ENCODE measurements at regions not wholly inside any gene's neighbourhood (a gene's known extent, or its start where the extent isn't known, plus 50 kb on each side); places are given as distances from the start of the nearest gene placed in this dataset.

DNA sequence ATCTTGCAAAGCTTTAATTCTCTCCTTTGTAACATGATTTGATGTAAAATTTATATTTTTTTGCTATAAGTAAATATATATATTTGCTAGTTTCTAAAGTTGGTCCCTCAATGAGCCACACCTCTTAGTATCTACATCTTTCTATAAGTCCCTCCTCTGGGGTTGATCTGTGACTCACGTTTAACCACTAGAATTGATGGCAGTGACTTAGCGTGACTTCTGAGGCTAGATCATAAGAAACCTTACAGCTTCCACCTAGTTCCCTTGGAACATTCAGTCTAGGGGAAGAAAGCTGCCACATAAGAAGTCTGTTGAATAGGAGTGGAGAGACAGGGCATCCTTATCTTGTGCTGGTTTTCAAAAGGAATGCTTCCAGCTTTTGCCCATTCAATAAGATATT is 56.6 kb upstream of the TNIK start:
- DNase-seq (ENCODE audit: low read depth in 1 of 2, low spot score in 1 of 2) (no peak), ATAC-seq (no peak), FAIRE-seq (no peak)
- no peaks in the 10 kb centered on the region for H3K4me1 ChIP-seq
- H3K9me3 ChIP-seq: no peaks in the 10 kb centered on the region
- no peak overlapping the region for H3K4me3 ChIP-seq
- H3K27ac ChIP-seq: no peak overlapping the region
- POLR2A ChIA-PET: no interaction called here
- CTCF ChIA-PET: interaction anchor here (1.1 to 1.2 kb wide), 2 partner anchors 10 to 50 kb away, joined by 3 read pairs; no protein-coding TSS in a partner anchor
- WGBS (ENCODE audit: missing lambda C conversion rate): 45% methylated on average over 2 of the region's 2 CpGs
- TF ChIP-seq HEYL (CRISPR knock-in tag; IDR thresholded peaks at IDR 0.05) (no peak), HOXB13 (CRISPR knock-in tag; IDR thresholded peaks at IDR 0.05; ENCODE audit: low read depth) (no peak), BHLHE40 (IDR thresholded peaks at IDR 0.05; ENCODE audit: low read depth, low read length) (no peak), KDM5A (IDR thresholded peaks at IDR 0.05) (no peak), PBX3 (IDR thresholded peaks at IDR 0.05) (no peak), RARB (CRISPR knock-in tag; IDR thresholded peaks at IDR 0.05) (no peak), CBX2 (IDR thresholded peaks at IDR 0.05; ENCODE audit: borderline replicate concordance, low read depth) (no peak), POLR2A (IDR thresholded peaks at IDR 0.05; ENCODE audit: low read length) (no peak)
- TF ChIP-seq, protein P1, sequence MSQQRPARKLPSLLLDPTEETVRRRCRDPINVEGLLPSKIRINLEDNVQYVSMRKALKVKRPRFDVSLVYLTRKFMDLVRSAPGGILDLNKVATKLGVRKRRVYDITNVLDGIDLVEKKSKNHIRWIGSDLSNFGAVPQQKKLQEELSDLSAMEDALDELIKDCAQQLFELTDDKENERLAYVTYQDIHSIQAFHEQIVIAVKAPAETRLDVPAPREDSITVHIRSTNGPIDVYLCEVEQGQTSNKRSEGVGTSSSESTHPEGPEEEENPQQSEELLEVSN (IDR thresholded peaks at IDR 0.05; ENCODE audit: borderline replicate concordance, low read depth): no peak
- H3K4me2 ChIP-seq: no peak overlapping the region

- TF ChIP-seq FOSL2 (IDR thresholded peaks at IDR 0.05): no peak
- no peak for TF ChIP-seq FOSL2 (CRISPR knock-in tag; IDR thresholded peaks at IDR 0.05)
- TF ChIP-seq, protein P1 (IDR thresholded peaks at IDR 0.05; ENCODE audit: borderline replicate concordance, low read depth): no peak
- TF ChIP-seq, protein P2, sequence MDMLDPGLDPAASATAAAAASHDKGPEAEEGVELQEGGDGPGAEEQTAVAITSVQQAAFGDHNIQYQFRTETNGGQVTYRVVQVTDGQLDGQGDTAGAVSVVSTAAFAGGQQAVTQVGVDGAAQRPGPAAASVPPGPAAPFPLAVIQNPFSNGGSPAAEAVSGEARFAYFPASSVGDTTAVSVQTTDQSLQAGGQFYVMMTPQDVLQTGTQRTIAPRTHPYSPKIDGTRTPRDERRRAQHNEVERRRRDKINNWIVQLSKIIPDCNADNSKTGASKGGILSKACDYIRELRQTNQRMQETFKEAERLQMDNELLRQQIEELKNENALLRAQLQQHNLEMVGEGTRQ (IDR thresholded peaks at IDR 0.05): no peak
- no peak for TF ChIP-seq CHD4 (IDR thresholded peaks at IDR 0.05; ENCODE audit: borderline replicate concordance)
- TF ChIP-seq KDM5A (IDR thresholded peaks at IDR 0.05): no peak
- no peak for TF ChIP-seq RCOR1 (IDR thresholded peaks at IDR 0.05; ENCODE audit: low read depth, low read length)
- no peak for TF ChIP-seq FOXS1 (CRISPR knock-in tag; IDR thresholded peaks at IDR 0.05)
- no peak for TF ChIP-seq POLR2A (IDR thresholded peaks at IDR 0.05; ENCODE audit: low read length)
- TF ChIP-seq RAD21 (conservative IDR thresholded peaks at IDR 0.05 in 1 of 2, IDR thresholded peaks at IDR 0.05 in 1 of 2): no peak
- no peak for TF ChIP-seq CBX8 (IDR thresholded peaks at IDR 0.05)
- no peak for TF ChIP-seq PBX3 (IDR thresholded peaks at IDR 0.05)
- no peak for TF ChIP-seq ELK1 (IDR thresholded peaks at IDR 0.05; ENCODE audit: low read depth, low read length)
- TF ChIP-seq GATA3 (IDR thresholded peaks at IDR 0.05; ENCODE audit: borderline replicate concordance): no peak
- TF ChIP-seq, protein P3, sequence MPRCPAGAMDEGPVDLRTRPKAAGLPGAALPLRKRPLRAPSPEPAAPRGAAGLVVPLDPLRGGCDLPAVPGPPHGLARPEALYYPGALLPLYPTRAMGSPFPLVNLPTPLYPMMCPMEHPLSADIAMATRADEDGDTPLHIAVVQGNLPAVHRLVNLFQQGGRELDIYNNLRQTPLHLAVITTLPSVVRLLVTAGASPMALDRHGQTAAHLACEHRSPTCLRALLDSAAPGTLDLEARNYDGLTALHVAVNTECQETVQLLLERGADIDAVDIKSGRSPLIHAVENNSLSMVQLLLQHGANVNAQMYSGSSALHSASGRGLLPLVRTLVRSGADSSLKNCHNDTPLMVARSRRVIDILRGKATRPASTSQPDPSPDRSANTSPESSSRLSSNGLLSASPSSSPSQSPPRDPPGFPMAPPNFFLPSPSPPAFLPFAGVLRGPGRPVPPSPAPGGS (IDR thresholded peaks at IDR 0.05): no peak
- TF ChIP-seq KDM1A (IDR thresholded peaks at IDR 0.05; ENCODE audit: low read depth): no peak
- ChIA-PET CTCF (interaction anchor here (1.8 kb wide), 1 partner anchor 52 kb away, joined by 4 read pairs; no protein-coding TSS in a partner anchor), POLR2A (no interaction called here)
- Histone ChIP-seq H3K4me3 (no peak overlapping the region), H3K4me2 (no peak overlapping the region), H3K27ac (no peak overlapping the region), H3K4me1 (no peaks in the 10 kb centered on the region), H3K9me3 (no peaks in the 10 kb centered on the region)
- no peak for DNase-seq (ENCODE audit: low read depth in 1 of 2, low spot score in 1 of 2)
- no peak for ATAC-seq
- 51% methylated on average over 2 of the region's 2 CpGs for WGBS (ENCODE audit: missing lambda C conversion rate)
- FAIRE-seq: no peak
Observed at GRCh38 chr3:171514466-171514865, 54.3 kb upstream of the TNIK start.

Data from A549 (cell line).